A204.1 (cell line): ENCODE measurements at regions not wholly inside any gene's neighbourhood (a gene's known extent, or its start where the extent isn't known, plus 50 kb on each side); places are given as distances from the start of the nearest gene placed in this dataset.
"Not testable (repeated sequence)": the region's sequence is repeated elsewhere in the genome, so short reads cannot be mapped to it uniquely, and the experiment has no call there.

Experiments
- FAIRE-seq: peaks from 2 replicates; lab custom pipeline; 2012; peaks lifted over from hg19 to GRCh38; lab: Jason Lieb, UNC

- FAIRE-seq: no peak
These were observed 61.9 kb upstream of the ATP12A start for GRCh38 chr13:24618011-24618955.

- no peak for FAIRE-seq
These were observed 60.9 kb upstream of the ATP12A start for GRCh38 chr13:24619282-24619681.

- not testable (repeated sequence) for FAIRE-seq
These were observed 57.6 kb upstream of the ATP12A start for GRCh38 chr13:24622481-24623148.

GRCh38 chr13:24623149-24623665 lies 57.0 kb upstream of the ATP12A start:
- no peak for FAIRE-seq

GRCh38 chr13:24624363-24624762 lies 55.8 kb upstream of the ATP12A start:
- no peak for FAIRE-seq

GRCh38 chr13:24624801-24625231 lies 55.4 kb upstream of the ATP12A start:
- FAIRE-seq: no peak

- no peak for FAIRE-seq
These were observed 54.9 kb upstream of the ATP12A start for GRCh38 chr13:24625331-24625731.

- FAIRE-seq: no peak
These were observed 54.0 kb upstream of the ATP12A start for GRCh38 chr13:24625870-24626849.

GRCh38 chr13:24627090-24627714 lies 53.0 kb upstream of the ATP12A start:
- no peak for FAIRE-seq

- no peak for FAIRE-seq
These were observed 52.3 kb upstream of the ATP12A start for GRCh38 chr13:24627946-24628345.

GRCh38 chr13:24629320-24629719 lies 50.9 kb upstream of the ATP12A start:
- no peak for FAIRE-seq

- no peak for FAIRE-seq
These were observed 50.1 kb upstream of the ATP12A start for GRCh38 chr13:24630121-24630520.
